Natural killer cell treated with Interleukin-12 subunit alpha and Interleukin-12 subunit beta and Interleukin-15 and Interleukin-18, amount 100 ng/mL, for 72 hours (primary cell): ENCODE measurements at regions not wholly inside any gene's neighbourhood (a gene's known extent, or its start where the extent isn't known, plus 50 kb on each side); places are given as distances from the start of the nearest gene placed in this dataset.
"Not testable (repeated sequence)": the region's sequence is repeated elsewhere in the genome, so short reads cannot be mapped to it uniquely, and the experiment has no call there.

Experiments
- ATAC-seq, 2 donors: fragments of 150-1000 bp; cut with Tn5 transposase in 1 of 2; sonication (Bioruptor Pico), chemical (Tn5 transposase) in 1 of 2; 2 replicates each; pipeline ENCODE4 v1.10.0; 2021
- DNase-seq: peaks from one replicate; pipeline ENCODE4 v3.0.0; 2022; ENCODE audit warnings: low spot score
- H3K27ac Mint-ChIP-seq, 2 donors: 1 replicate in 1 of 2; 2 replicates in 1 of 2; pipeline ENCODE4 v1.8.0; 2022; ENCODE audit warnings: mixed read lengths in 2 of 2, mild to moderate bottlenecking in 1 of 2, moderate library complexity in 1 of 2
- H3K27me3 Mint-ChIP-seq, 2 donors: 1 replicate in 1 of 2; 2 replicates in 1 of 2; pipeline ENCODE4 v1.8.0; 2022; ENCODE audit warnings: mixed read lengths in 2 of 2
- H3K36me3 Mint-ChIP-seq: one replicate; pipeline ENCODE4 v1.8.0; 2022; ENCODE audit warnings: mixed read lengths
- H3K4me1 Mint-ChIP-seq, 2 donors: 1 replicate in 1 of 2; 2 replicates in 1 of 2; pipeline ENCODE4 v1.8.0; 2022; ENCODE audit warnings: low read depth in 2 of 2, mixed read lengths in 2 of 2, mild to moderate bottlenecking in 1 of 2
- H3K4me3 Mint-ChIP-seq: one replicate; pipeline ENCODE4 v1.8.0; 2022; ENCODE audit warnings: mixed read lengths
- H3K9me3 Mint-ChIP-seq: 2 replicates; pipeline ENCODE4 v1.8.0; 2022; ENCODE audit warnings: mixed read lengths

DNA sequence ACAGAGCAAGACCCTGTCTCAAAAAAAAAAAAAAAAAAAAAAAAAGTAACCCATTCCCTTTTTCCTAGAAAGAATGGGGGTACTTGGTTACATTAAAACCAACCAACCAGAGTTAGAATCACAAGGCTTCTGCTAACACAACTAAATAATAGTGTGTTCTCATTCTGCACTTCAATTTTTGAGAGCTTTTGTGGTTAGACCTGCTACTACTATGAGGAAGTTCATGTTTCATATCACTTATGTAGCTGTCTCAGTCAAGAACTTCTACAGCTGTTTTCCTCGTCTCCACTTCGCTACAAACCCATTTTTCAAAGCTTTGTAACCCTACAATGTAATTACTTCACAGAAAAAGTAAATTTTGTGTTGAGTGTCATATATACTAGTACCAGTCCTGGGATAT is 58.3 kb downstream of the PDHA2 start:
- Mint-ChIP-seq H3K4me1 (peaks cover 0 to 6% of the 10 kb centered on the region in 2 donors), H3K27ac (no peak overlapping the region), H3K4me3 (no peak overlapping the region), H3K9me3 (peaks cover 10% of the 10 kb centered on the region), H3K36me3 (no peaks in the 10 kb centered on the region), H3K27me3 (no peaks in the 10 kb centered on the region)
- no peak for DNase-seq
- ATAC-seq: no peak

DNA sequence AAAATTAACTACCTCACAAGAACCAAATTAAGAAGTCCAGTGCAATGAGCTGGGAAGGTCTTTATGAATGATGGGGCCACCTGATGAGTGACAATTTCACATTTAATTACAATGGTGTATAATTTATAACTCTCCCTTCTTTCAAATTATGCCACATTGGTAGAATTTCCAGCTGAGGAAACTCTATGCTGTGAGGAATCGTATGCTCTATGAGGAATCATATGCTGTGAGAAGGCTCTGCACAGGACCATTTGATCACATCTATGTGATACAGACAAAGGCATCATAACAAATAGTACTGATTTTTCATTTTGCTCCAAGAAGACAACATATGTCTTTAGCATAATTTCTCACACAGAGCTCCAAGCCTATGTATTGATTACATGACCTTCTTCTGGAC is 69.3 kb downstream of the PDHA2 start:
- Mint-ChIP-seq H3K27me3 (no peaks in the 10 kb centered on the region), H3K9me3 (peaks cover 10% of the 10 kb centered on the region), H3K4me1 (no peaks in the 10 kb centered on the region), H3K4me3 (no peak overlapping the region), H3K36me3 (no peaks in the 10 kb centered on the region), H3K27ac (no peak overlapping the region)
- ATAC-seq (no peak), DNase-seq (no peak)

DNA sequence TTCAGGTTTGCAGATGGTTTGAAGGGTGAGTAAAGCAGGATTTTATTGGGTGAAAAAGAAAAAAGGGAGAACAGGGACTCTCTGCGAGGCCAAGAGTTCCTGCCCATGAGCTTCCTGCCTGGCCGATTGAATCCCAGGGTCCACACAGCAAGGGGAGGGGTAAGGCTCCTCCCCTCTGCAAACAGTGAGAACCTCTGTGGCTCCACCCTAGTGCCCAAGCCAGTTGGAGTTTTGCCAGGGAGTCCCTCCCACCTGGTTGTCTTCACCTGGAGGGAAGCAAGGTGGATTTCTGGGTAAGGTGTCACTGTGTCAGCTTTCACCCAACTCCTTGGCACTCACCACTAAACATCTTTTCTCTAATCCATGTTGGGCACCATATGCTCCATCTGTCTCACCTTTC is 70.9 kb downstream of the PDHA2 start:
- no peaks in the 10 kb centered on the region for H3K27me3 Mint-ChIP-seq
- H3K4me3 Mint-ChIP-seq: no peak overlapping the region
- H3K27ac Mint-ChIP-seq: no peak overlapping the region
- no peaks in the 10 kb centered on the region for H3K36me3 Mint-ChIP-seq
- no peaks in the 10 kb centered on the region for H3K4me1 Mint-ChIP-seq
- H3K9me3 Mint-ChIP-seq: peaks cover 9% of the 10 kb centered on the region
- no peak for DNase-seq
- ATAC-seq: no peak

DNA sequence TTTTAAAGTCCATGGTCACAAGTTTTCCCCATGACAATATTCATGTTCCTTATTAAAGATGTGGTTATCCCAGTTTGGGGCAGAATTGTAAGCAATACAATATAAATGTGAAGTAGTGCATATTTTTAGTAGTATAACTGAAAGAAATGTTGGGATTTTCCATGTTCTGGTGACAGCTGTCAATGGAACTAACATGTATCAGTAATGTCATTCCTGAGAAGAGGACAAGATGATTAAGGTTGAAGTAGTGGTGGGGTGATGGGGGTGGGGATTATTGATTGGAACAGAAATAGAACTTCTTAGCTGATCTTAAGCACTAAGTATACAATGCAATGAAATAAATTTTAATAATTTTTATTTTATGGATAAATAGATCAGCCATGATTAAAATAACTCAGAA is 81.6 kb downstream of the PDHA2 start:
- DNase-seq: no peak
- no peaks in the 10 kb centered on the region for H3K36me3 Mint-ChIP-seq
- no peaks in the 10 kb centered on the region for H3K4me1 Mint-ChIP-seq
- H3K9me3 Mint-ChIP-seq: peaks cover 3% of the 10 kb centered on the region
- H3K4me3 Mint-ChIP-seq: no peak overlapping the region
- H3K27ac Mint-ChIP-seq: no peak overlapping the region
- H3K27me3 Mint-ChIP-seq: no peaks in the 10 kb centered on the region
- ATAC-seq: no peak

DNA sequence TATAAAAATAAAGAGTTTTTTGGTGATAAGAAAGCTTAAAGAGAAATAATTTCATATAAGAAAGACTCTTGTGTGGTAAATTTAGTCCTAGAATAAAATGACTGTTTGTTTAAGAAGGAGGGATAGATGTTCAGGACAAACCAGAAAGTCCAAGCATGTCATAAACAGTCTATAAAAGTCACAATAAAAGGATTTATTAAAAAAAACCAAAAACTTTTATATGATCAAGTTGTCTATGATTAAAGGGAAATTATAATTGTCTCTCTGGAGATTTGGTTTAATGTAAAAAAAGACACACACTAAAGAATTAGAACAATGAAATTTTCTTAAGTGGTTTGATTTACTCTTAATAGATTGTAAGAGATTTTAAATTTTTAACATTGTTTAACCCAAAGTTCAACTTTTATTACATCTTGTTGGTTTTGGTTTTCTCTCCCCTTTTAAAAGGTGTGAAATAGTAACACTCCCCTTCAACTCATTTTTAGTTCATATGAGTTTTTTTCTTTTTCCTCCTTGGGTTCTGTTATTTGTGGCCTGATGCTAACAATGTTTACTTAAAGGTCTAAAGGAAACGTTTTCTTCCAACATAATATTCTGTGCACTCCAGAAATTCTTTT is 89.7 kb downstream of the PDHA2 start:
- ATAC-seq (no peak), DNase-seq (no peak)
- no peaks in the 10 kb centered on the region for H3K27me3 Mint-ChIP-seq
- no peak overlapping the region for H3K4me3 Mint-ChIP-seq
- H3K4me1 Mint-ChIP-seq: no peaks in the 10 kb centered on the region
- H3K36me3 Mint-ChIP-seq: peaks cover 4% of the 10 kb centered on the region
- peaks cover 10% of the 10 kb centered on the region for H3K9me3 Mint-ChIP-seq
- H3K27ac Mint-ChIP-seq: no peak overlapping the region

DNA sequence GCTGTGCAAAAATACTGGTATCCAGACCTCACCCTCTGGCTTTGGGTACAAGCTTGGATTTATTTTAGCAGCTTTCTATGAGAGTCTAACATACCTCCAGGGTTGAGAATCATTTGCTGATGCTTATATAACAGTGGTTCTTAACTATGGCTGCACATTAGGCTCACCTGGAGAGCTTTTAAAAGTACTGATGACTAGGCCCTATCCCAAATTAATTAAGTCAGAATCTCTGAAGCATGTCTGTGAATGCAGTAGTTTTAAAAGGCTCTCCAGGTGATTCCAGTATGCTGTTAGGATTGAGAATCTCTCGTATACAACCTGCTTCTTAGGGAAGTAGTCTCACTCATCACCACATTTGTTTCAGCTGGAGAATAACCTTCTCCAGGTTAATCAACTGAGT is 99.2 kb downstream of the PDHA2 start:
- Mint-ChIP-seq H3K27me3 (no peaks in the 10 kb centered on the region), H3K36me3 (no peaks in the 10 kb centered on the region), H3K9me3 (peaks cover 3% of the 10 kb centered on the region), H3K4me1 (no peaks in the 10 kb centered on the region), H3K27ac (no peak overlapping the region), H3K4me3 (no peak overlapping the region)
- DNase-seq (no peak), ATAC-seq (no peak)

DNA sequence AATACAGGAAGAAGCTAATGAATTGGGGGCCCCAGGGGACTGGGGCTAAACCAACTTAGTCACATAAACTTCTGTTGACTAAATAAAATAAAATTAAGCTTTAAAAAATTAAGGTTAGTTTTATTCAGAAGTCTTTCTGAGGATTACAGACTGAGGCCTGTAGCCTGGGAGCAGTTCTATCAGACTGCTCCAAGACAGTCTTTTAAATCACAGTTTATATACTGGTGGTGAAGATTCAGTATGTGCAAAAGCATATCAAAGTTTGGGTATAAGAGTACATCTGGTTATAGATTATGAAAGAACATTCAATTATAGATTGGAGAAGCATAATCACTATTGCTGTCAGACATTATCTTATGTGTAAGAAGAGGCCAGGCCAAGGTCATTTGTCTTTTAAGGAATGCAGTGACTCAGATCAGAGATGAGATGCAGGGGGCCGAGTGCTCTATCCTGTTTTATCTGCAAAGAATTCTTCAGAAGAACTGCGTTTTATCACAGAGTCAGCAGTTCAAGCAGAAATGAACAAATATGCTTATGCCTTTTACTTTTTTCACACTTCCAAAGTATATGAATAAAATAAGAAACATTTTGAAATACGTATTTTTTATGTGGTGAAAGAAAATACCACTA is 109.4 kb downstream of the PDHA2 start:
- ATAC-seq (no peak), DNase-seq (no peak)
- no peaks in the 10 kb centered on the region for H3K27me3 Mint-ChIP-seq
- no peaks in the 10 kb centered on the region for H3K4me1 Mint-ChIP-seq
- no peaks in the 10 kb centered on the region for H3K36me3 Mint-ChIP-seq
- no peak overlapping the region for H3K27ac Mint-ChIP-seq
- H3K9me3 Mint-ChIP-seq: peaks cover 9% of the 10 kb centered on the region
- no peak overlapping the region for H3K4me3 Mint-ChIP-seq

DNA sequence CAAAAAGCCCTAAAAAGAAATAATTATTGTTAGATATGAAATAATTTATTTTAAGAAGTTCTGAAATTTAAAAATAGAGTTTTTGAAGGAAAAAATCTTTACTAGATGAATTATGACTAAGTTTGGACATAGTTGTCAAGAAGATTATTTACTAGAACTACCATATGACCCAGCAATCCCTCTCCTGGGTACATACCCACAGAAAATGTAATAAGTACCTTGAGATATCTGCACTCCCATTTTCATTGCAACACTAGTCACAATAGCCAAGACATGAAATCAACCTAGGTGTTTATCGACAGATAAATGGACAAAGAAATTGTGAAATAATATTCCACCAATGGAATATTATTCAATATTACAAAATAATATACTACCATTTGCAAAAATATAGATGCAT is 109.9 kb downstream of the PDHA2 start:
- Mint-ChIP-seq H3K27ac (no peak overlapping the region), H3K4me1 (no peaks in the 10 kb centered on the region), H3K27me3 (no peaks in the 10 kb centered on the region), H3K36me3 (no peaks in the 10 kb centered on the region), H3K4me3 (no peak overlapping the region), H3K9me3 (peaks cover 9% of the 10 kb centered on the region)
- ATAC-seq (no peak), DNase-seq (no peak)

DNA sequence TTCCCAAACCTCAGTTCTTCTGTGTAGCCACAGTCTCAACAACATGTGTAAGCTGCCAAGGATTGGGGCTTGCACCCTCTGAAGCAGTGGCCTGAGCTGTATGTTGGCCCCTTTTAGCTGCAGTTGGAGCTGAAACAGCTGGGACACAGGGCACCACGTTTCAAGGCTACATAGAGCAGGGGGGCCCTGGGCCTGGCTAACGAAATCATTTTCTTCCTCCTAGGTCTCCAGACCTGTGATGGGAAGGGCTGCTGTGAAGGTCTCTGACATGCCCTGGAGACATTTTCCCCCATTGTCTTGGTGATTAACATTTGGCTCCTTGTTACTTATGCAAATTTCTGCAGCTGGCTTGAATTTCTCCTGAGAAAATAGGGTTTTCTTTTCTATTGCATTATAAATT is 112.6 kb downstream of the PDHA2 start:
- not testable (repeated sequence) for ATAC-seq, H3K4me1 Mint-ChIP-seq, H3K36me3 Mint-ChIP-seq, DNase-seq, H3K9me3 Mint-ChIP-seq, H3K4me3 Mint-ChIP-seq, H3K27ac Mint-ChIP-seq, H3K27me3 Mint-ChIP-seq

DNA sequence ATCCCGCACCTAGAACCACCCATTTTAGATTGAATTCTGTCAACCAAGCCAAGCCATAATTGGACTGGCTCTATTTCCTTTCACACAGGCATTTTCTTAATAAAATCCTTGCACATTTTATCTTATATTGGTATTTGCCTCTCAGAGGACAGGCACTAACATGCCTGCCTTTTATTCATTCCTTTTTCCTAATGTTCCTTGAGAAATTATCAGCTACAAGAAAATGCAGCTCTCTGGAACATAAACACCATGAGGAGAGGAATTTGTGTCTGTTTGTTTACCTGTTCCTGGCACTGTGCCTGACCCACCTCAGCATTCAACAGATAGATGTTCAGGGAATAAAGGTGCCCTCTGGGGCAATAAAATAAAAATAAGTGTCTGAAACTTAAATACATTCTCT is 116.2 kb downstream of the PDHA2 start:
- no peak for ATAC-seq
- no peaks in the 10 kb centered on the region for H3K4me1 Mint-ChIP-seq

DNA sequence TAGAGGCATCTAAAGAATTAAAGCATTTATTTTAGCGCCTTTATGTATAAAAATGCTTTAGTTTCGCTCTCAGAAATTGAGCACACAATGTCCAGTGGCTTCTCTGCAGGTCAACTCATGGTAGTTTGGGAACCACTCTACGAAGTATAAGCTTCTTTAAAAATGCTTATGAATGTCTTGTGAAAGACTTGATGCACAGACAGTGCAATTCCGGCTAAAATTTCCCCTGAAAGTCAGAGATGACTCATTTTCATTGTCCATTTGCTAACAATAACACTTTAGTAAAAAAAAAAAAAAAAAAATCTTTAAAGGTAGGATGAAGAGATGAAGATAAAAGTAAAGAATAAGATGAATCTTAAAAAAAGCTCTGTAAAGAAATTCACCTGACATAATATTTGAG is 117.2 kb downstream of the PDHA2 start:
- ATAC-seq: no peak
- Mint-ChIP-seq H3K27me3 (no peaks in the 10 kb centered on the region), H3K27ac (no peak overlapping the region)

More for the DNA sequence above, 116.2 kb downstream of the PDHA2 start:
- Mint-ChIP-seq H3K27me3 (no peaks in the 10 kb centered on the region), H3K27ac (no peak overlapping the region), H3K4me3 (no peak overlapping the region), H3K9me3 (peaks cover 3% of the 10 kb centered on the region), H3K36me3 (no peaks in the 10 kb centered on the region)
- DNase-seq: no peak

DNA sequence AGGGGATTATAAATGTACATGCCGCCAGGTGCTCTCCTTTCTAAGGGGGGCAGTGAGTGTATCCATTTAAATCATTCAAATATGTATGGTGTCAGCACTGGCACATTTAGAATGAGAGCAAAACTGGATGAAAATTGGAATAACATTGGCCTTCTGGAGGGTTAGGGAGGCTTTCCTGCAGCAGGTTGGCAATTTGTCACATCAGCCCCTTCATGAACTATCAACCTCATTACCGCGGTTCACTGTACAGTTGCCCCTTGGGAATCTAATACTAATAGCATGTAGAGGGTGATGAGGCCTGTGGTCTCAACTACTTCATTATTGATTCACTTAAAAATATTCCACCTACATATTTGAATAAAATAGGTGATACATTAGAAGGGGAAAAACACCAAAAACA is 117.9 kb downstream of the PDHA2 start:
- ATAC-seq: no peak
- H3K27me3 Mint-ChIP-seq: no peaks in the 10 kb centered on the region
- no peak overlapping the region for H3K27ac Mint-ChIP-seq
- H3K9me3 Mint-ChIP-seq: peaks cover 2% of the 10 kb centered on the region
- H3K4me1 Mint-ChIP-seq: no peaks in the 10 kb centered on the region
- H3K4me3 Mint-ChIP-seq: no peak overlapping the region
- no peaks in the 10 kb centered on the region for H3K36me3 Mint-ChIP-seq
- DNase-seq: no peak

More for the DNA sequence above, 117.2 kb downstream of the PDHA2 start:
- Mint-ChIP-seq H3K36me3 (no peaks in the 10 kb centered on the region), H3K4me3 (no peak overlapping the region), H3K9me3 (peaks cover 3% of the 10 kb centered on the region), H3K4me1 (no peaks in the 10 kb centered on the region)
- DNase-seq: no peak

DNA sequence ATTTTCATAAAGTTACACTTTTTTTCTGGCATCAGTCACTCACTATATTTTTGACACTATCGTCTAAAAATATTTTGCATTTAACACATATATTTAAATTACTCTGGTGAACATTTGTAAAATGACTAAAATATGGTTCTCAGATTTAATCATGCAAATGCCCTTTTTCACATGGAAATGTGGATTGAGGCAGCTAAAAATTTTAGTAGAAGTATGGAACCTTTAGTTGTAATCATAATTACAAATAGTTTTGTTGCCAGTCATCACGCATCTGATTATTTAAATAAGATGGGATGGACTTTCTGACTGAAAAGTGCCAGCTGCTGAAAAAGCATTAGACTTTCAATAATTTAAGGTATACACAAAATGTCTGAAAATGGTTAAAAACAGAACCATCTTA is 119.3 kb downstream of the PDHA2 start:
- H3K4me1 Mint-ChIP-seq: no peaks in the 10 kb centered on the region
- no peak overlapping the region for H3K27ac Mint-ChIP-seq
- DNase-seq: no peak
- H3K27me3 Mint-ChIP-seq: no peaks in the 10 kb centered on the region
- ATAC-seq: no peak
- H3K36me3 Mint-ChIP-seq: no peaks in the 10 kb centered on the region
- no peaks in the 10 kb centered on the region for H3K9me3 Mint-ChIP-seq
- no peak overlapping the region for H3K4me3 Mint-ChIP-seq

DNA sequence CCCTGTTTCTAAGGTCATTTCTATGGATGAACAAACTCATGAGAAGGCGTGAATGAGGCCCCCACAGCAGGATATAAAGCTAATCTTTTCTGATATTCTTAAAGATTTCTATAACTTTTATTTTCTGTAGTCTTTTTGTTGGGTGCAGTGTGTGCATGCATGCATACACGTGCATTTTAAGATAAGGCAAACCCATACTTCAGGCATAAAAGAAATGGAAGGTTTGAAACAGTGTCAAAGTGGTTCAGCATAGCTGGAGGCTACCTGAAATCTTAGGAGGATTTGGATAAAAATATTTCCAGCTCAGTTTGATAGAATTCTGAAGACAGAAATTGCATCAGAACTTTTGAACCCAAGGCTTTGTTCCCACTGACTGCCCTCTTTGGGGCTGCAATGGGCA is 119.7 kb downstream of the PDHA2 start:
- no peak for DNase-seq
- Mint-ChIP-seq H3K4me1 (no peaks in the 10 kb centered on the region), H3K36me3 (no peaks in the 10 kb centered on the region), H3K27ac (no peak overlapping the region), H3K9me3 (no peaks in the 10 kb centered on the region), H3K27me3 (no peaks in the 10 kb centered on the region), H3K4me3 (no peak overlapping the region)
- no peak for ATAC-seq

DNA sequence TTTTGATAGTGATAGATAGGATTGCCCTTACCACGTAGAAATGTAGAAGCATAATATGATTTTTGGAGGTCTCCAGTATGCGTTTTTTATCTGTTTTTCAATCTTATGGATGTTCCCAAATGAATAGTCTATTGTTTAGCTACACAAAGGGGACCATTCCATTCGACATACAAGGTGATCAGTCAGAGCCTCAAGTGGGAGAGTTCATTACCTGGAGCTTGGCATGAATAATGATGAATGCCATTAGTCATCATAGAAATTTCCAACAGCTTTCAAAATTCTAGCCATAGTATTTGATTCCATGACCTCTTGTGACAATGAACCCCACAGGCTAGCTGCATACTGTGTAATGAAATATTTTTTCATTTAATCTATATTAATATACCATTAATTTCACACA is 123.6 kb downstream of the PDHA2 start:
- no peaks in the 10 kb centered on the region for H3K9me3 Mint-ChIP-seq
- ATAC-seq: no peak
- H3K27ac Mint-ChIP-seq: no peak overlapping the region
- no peak for DNase-seq
- H3K4me3 Mint-ChIP-seq: no peak overlapping the region
- H3K4me1 Mint-ChIP-seq: no peaks in the 10 kb centered on the region
- no peaks in the 10 kb centered on the region for H3K27me3 Mint-ChIP-seq
- no peaks in the 10 kb centered on the region for H3K36me3 Mint-ChIP-seq
